H9 (cell line): ENCODE measurements at regions not wholly inside any gene's neighbourhood (a gene's known extent, or its start where the extent isn't known, plus 50 kb on each side); places are given as distances from the start of the nearest gene placed in this dataset.

Source experiments
- DNase-seq: peaks from one replicate; pipeline ENCODE4 v3.0.0-alpha.2; 2017
- H2AFZ ChIP-seq: one replicate; pipeline ENCODE4 v1.6.1; 2013; ENCODE audit warnings: mild to moderate bottlenecking, low read length, control low read depth, moderate library complexity
- H2AK5ac ChIP-seq: 2 replicates; pipeline ENCODE4 v1.6.1; 2013; ENCODE audit warnings: low read length, control low read depth, mixed read lengths; ENCODE audit not compliant: insufficient read length
- H2BK120ac ChIP-seq: one replicate; pipeline ENCODE4 v1.6.1; 2013; ENCODE audit warnings: low read depth, mild to moderate bottlenecking, low read length, control low read depth, inconsistent platforms; ENCODE audit not compliant: poor library complexity, severe bottlenecking
- H2BK12ac ChIP-seq: 2 replicates; pipeline ENCODE4 v1.6.1; 2013; ENCODE audit warnings: low read length, control low read depth, mixed read lengths, low read depth; ENCODE audit not compliant: insufficient read length
- H2BK15ac ChIP-seq: 2 replicates; pipeline ENCODE4 v1.6.1; 2013; ENCODE audit warnings: low read depth, low read length, control low read depth
- H2BK20ac ChIP-seq: one replicate; pipeline ENCODE4 v1.6.1; 2013; ENCODE audit warnings: low read depth, mild to moderate bottlenecking, low read length, control low read depth, inconsistent platforms; ENCODE audit not compliant: poor library complexity, severe bottlenecking
- H2BK5ac ChIP-seq: 2 replicates; pipeline ENCODE4 v1.6.1; 2013; ENCODE audit warnings: low read length, control low read depth, mixed read lengths; ENCODE audit not compliant: insufficient read length
- H3K14ac ChIP-seq: 2 replicates; pipeline ENCODE4 v1.6.1; 2013; ENCODE audit warnings: low read length, control low read depth; ENCODE audit not compliant: insufficient read depth
- H3K18ac ChIP-seq: 2 replicates; pipeline ENCODE4 v1.6.1; 2013; ENCODE audit warnings: low read depth, mild to moderate bottlenecking, mixed read lengths, low read length, control low read depth; ENCODE audit not compliant: insufficient read length
- H3K23ac ChIP-seq: 2 replicates; pipeline ENCODE4 v1.6.1; 2013; ENCODE audit warnings: low read length, control low read depth, mixed read lengths, low read depth; ENCODE audit not compliant: insufficient read length
- H3K23me2 ChIP-seq: 2 replicates; pipeline ENCODE4 v1.6.1; 2013; ENCODE audit warnings: low read depth, mild to moderate bottlenecking, mixed read lengths, low read length, control low read depth; ENCODE audit not compliant: insufficient read length, poor library complexity, severe bottlenecking
- H3K27ac ChIP-seq: 2 replicates; pipeline ENCODE4 v1.5.1; 2013; ENCODE audit warnings: low read length, control low read depth, mixed read lengths, low read depth; ENCODE audit not compliant: insufficient read length
- H3K27me3 ChIP-seq: 2 replicates; pipeline ENCODE4 v1.6.1; 2013; ENCODE audit warnings: low read length, control low read depth, inconsistent platforms; ENCODE audit not compliant: insufficient read depth
- H3K4ac ChIP-seq: 2 replicates; pipeline ENCODE4 v1.6.1; 2013; ENCODE audit warnings: low read depth, mild to moderate bottlenecking, control low read depth, inconsistent platforms, low read length, moderate library complexity
- H3K4me1 ChIP-seq: 2 replicates; pipeline ENCODE4 v1.6.1; 2013; ENCODE audit warnings: low read length, control low read depth, inconsistent platforms; ENCODE audit not compliant: insufficient read depth
- H3K4me2 ChIP-seq: 2 replicates; pipeline ENCODE4 v1.6.1; 2013; ENCODE audit warnings: low read length, control low read depth, mixed read lengths; ENCODE audit not compliant: insufficient read length, insufficient read depth
- H3K56ac ChIP-seq: 2 replicates; pipeline ENCODE4 v1.6.1; 2013; ENCODE audit warnings: low read depth, mild to moderate bottlenecking, mixed read lengths, low read length, control low read depth; ENCODE audit not compliant: insufficient read length
- H3K79me1 ChIP-seq: 2 replicates; pipeline ENCODE4 v1.6.1; 2013; ENCODE audit warnings: low read depth, mild to moderate bottlenecking, moderate library complexity, low read length, control low read depth, inconsistent platforms; ENCODE audit not compliant: insufficient read depth, poor library complexity, severe bottlenecking
- H3K79me2 ChIP-seq: 2 replicates; pipeline ENCODE4 v1.6.1; 2013; ENCODE audit warnings: low read length, control low read depth, inconsistent platforms; ENCODE audit not compliant: insufficient read depth
- H3K9ac ChIP-seq: 2 replicates; pipeline ENCODE4 v1.6.1; 2013; ENCODE audit warnings: low read length, control low read depth, mixed read lengths; ENCODE audit not compliant: insufficient read length; ENCODE audit errors: extremely low read depth
- H3K9me3 ChIP-seq: one replicate; pipeline ENCODE4 v1.6.1; 2013; ENCODE audit warnings: low read depth, low read length, inconsistent platforms; ENCODE audit not compliant: control insufficient read depth
- H3T11ph ChIP-seq: one replicate; pipeline ENCODE4 v1.6.1; 2013; ENCODE audit warnings: mild to moderate bottlenecking, low read length, control low read depth, inconsistent platforms
- H4K20me1 ChIP-seq: one replicate; pipeline ENCODE4 v1.6.1; 2013; ENCODE audit not compliant: control insufficient read depth, insufficient read length, insufficient read depth
- H4K5ac ChIP-seq: 2 replicates; pipeline ENCODE4 v1.6.1; 2013; ENCODE audit warnings: low read depth, mild to moderate bottlenecking, mixed read lengths, low read length, control low read depth; ENCODE audit not compliant: insufficient read length
- H4K8ac ChIP-seq: replicated peaks from 2 replicates; pipeline ENCODE4 v1.6.1; 2013; ENCODE audit warnings: low read length, control low read depth, mixed read lengths, low read depth; ENCODE audit not compliant: insufficient read length
- H4K91ac ChIP-seq: 2 replicates; pipeline ENCODE4 v1.6.1; 2013; ENCODE audit warnings: low read depth, mild to moderate bottlenecking, moderate library complexity, mixed read lengths, low read length, control low read depth; ENCODE audit not compliant: insufficient read length
- H3K27ac Mint-ChIP-seq, 3 experiments: 2 replicates in 2 of 3; 3 replicates in 1 of 3; pipeline ENCODE4 v1.8.0; 2020 to 2021; ENCODE audit warnings: mixed read lengths in 3 of 3, mild to moderate bottlenecking in 1 of 3, moderate library complexity in 1 of 3
- H3K27me3 Mint-ChIP-seq: 2 replicates; pipeline ENCODE4 v1.8.0; 2021; ENCODE audit warnings: low read depth, mild to moderate bottlenecking, moderate library complexity, mixed read lengths
- H3K36me3 Mint-ChIP-seq, 3 experiments: 2 replicates in 2 of 3; 3 replicates in 1 of 3; pipeline ENCODE4 v1.8.0; 2020 to 2021; ENCODE audit warnings: low read depth in 3 of 3, mixed read lengths in 3 of 3; ENCODE audit not compliant: insufficient read depth in 1 of 3
- H3K4me1 Mint-ChIP-seq, 2 experiments: 2 replicates each; pipeline ENCODE4 v1.8.0; 2020; ENCODE audit warnings: mixed read lengths in 2 of 2
- H3K4me3 Mint-ChIP-seq, 2 experiments: 2 replicates in 1 of 2; 3 replicates in 1 of 2; pipeline ENCODE4 v1.8.0; 2020 to 2021; ENCODE audit warnings: mild to moderate bottlenecking in 2 of 2, mixed read lengths in 2 of 2, moderate library complexity in 1 of 2
- H3K9me3 Mint-ChIP-seq, 2 experiments: 2 replicates in 1 of 2; 3 replicates in 1 of 2; pipeline ENCODE4 v1.8.0; 2020; ENCODE audit warnings: mild to moderate bottlenecking in 2 of 2, mixed read lengths in 2 of 2, moderate library complexity in 1 of 2
- WGBS: extraction: QIAGEN DNeasy Blood & Tissue Kit; methylation state at CpG from one replicate; pipeline ENCODE4 v1.1.7; 2013; ENCODE audit warnings: missing lambda C conversion rate, low lambda C conversion rate, mixed read lengths; ENCODE audit not compliant: insufficient read length; ENCODE audit errors: extremely low coverage; 5-methylcytosine and 5-hydroxymethylcytosine counted together
- TF ChIP-seq, protein P1 (sequence below): fragments of 200-600 bp; sonication (generic); conservative IDR thresholded peaks from 3 replicates; pipeline ENCODE4 v1.8.0; 2021; ENCODE audit warnings: antibody characterized with exemption, mild to moderate bottlenecking

DNA sequence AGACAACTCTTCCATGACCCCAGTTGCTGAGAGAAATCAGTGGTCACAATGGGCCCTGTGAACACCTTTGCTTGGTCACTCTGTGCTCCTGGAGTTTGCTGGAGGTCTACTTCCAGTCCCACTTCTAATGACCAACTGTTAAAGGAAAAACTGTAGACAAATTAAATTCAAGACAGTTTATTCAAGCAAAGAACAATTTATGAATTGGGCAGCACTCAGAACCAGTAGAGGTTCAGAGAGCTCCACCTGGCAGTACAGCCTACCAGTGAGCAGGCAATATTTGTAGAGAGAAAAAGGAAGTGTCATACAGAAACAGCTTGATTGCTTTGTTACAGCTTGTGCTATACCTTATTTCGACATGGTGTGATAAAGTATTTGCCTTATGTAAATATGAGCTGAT is 116.5 kb downstream of the HS3ST3B1 start:
- H3K4me3 Mint-ChIP-seq, result no peak overlapping the region
- Histone ChIP-seq H3K27ac (no peak overlapping the region), H3K18ac (no peak overlapping the region), H2BK12ac (no peak overlapping the region), H3K79me2 (no peaks in the 10 kb centered on the region), H2BK15ac (no peak overlapping the region), H2BK120ac (no peak overlapping the region), H2BK20ac (no peak overlapping the region), H3K4ac (no peak overlapping the region), H4K5ac (no peak overlapping the region), H3K9ac (no peak overlapping the region), H3K4me2 (no peak overlapping the region), H3K27me3 (no peaks in the 10 kb centered on the region), H3K79me1 (no peaks in the 10 kb centered on the region), H3K14ac (no peak overlapping the region), H3T11ph (no peak overlapping the region), H3K4me1 (no peaks in the 10 kb centered on the region), H4K20me1 (no peaks in the 10 kb centered on the region), H4K8ac (no peak overlapping the region), H3K23ac (no peak overlapping the region), H2AFZ (no peak overlapping the region), H3K9me3 (no peaks in the 10 kb centered on the region), H2AK5ac (no peak overlapping the region), H2BK5ac (no peak overlapping the region), H3K23me2 (no peaks in the 10 kb centered on the region), H3K56ac (no peak overlapping the region), H4K91ac (no peak overlapping the region)
- TF ChIP-seq, protein P1, sequence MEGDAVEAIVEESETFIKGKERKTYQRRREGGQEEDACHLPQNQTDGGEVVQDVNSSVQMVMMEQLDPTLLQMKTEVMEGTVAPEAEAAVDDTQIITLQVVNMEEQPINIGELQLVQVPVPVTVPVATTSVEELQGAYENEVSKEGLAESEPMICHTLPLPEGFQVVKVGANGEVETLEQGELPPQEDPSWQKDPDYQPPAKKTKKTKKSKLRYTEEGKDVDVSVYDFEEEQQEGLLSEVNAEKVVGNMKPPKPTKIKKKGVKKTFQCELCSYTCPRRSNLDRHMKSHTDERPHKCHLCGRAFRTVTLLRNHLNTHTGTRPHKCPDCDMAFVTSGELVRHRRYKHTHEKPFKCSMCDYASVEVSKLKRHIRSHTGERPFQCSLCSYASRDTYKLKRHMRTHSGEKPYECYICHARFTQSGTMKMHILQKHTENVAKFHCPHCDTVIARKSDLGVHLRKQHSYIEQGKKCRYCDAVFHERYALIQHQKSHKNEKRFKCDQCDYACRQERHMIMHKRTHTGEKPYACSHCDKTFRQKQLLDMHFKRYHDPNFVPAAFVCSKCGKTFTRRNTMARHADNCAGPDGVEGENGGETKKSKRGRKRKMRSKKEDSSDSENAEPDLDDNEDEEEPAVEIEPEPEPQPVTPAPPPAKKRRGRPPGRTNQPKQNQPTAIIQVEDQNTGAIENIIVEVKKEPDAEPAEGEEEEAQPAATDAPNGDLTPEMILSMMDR, result no peak
- peaks cover 0 to 7% (median 3%) of the 10 kb centered on the region in 3 experiments; a peak in 4 of 7 replicates for H3K36me3 Mint-ChIP-seq
- no peak for DNase-seq
- H3K4me1 Mint-ChIP-seq, result no peaks in the 10 kb centered on the region
- no CpG with 5 or more reads among the region's 1 CpG for WGBS
- no peaks in the 10 kb centered on the region; the same call in 1 of the 2 replicates for H3K27me3 Mint-ChIP-seq
- peaks cover 7 to 8% of the 10 kb centered on the region in 2 experiments for H3K9me3 Mint-ChIP-seq
- no peak overlapping the region for H3K27ac Mint-ChIP-seq
